ENCODE measurements at regions not wholly inside any gene's neighbourhood (a gene's known extent, or its start where the extent isn't known, plus 50 kb on each side); places are given as distances from the start of the nearest gene placed in this dataset.

DNA sequence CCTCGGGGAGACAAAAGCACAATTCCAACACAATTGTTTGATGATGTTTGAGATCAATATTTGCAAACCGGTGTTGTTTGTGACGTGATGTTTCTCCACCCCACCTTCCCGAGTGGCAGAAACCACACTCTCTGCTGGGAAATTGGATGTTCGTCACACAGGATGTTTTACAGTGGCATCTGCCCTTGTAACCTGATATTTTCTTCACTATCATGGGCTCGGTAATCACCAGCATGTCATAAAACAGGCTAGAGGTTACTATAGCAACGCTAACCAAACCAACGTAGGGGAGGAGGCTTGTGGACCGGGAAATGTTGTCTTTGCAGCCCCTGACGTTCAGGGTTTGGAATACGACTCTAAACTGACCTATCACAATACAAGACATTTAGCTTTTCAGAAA lies 454.5 kb downstream of the IRS2 start:
- no peaks in the 10 kb centered on the region for H4K20me1 ChIP-seq (ENCODE audit: insufficient read depth)
- POLR2A ChIA-PET (ENCODE audit: unreplicated experiment): interaction anchor here (0.6 kb wide), 1 partner anchor 23 kb away, joined by 3 read pairs; no protein-coding TSS in a partner anchor
- H3K27ac ChIP-seq: no peak overlapping the region
- H2AFZ ChIP-seq: no peak overlapping the region
- CTCF ChIA-PET: interaction anchor here (0.6 kb wide), 1 partner anchor 13 kb away, joined by 3 read pairs; no protein-coding TSS in a partner anchor
- no TSS peak for BruUV-seq (replicated peaks)
- H3K27me3 ChIP-seq (ENCODE audit: insufficient read depth, low read depth): no peaks in the 10 kb centered on the region
- no peak overlapping the region for H3K4me3 ChIP-seq
- DNase-seq: peak in 1 of 2 experiments; percentile 49
- peaks cover 23% of the 10 kb centered on the region for H3K4me1 ChIP-seq (replicated peaks; ENCODE audit: insufficient read depth)
- no peaks in the 10 kb centered on the region for H3K36me3 ChIP-seq (ENCODE audit: low read depth)
- TF ChIP-seq EZH2 (IDR thresholded peaks at IDR 0.05; ENCODE audit: low read depth): no peak
- TF ChIP-seq, protein P1, sequence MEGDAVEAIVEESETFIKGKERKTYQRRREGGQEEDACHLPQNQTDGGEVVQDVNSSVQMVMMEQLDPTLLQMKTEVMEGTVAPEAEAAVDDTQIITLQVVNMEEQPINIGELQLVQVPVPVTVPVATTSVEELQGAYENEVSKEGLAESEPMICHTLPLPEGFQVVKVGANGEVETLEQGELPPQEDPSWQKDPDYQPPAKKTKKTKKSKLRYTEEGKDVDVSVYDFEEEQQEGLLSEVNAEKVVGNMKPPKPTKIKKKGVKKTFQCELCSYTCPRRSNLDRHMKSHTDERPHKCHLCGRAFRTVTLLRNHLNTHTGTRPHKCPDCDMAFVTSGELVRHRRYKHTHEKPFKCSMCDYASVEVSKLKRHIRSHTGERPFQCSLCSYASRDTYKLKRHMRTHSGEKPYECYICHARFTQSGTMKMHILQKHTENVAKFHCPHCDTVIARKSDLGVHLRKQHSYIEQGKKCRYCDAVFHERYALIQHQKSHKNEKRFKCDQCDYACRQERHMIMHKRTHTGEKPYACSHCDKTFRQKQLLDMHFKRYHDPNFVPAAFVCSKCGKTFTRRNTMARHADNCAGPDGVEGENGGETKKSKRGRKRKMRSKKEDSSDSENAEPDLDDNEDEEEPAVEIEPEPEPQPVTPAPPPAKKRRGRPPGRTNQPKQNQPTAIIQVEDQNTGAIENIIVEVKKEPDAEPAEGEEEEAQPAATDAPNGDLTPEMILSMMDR (conservative IDR thresholded peaks at IDR 0.05): no peak
- H3K9me3 ChIP-seq (ENCODE audit: insufficient read depth, low read depth): no peaks in the 10 kb centered on the region
- H3F3A ChIP-seq (ENCODE audit: insufficient read depth, low read depth): 0 out of 2 replicates have a peak, but pooled peaks cover 6% of the 10 kb centered on the region
- no peaks in the 10 kb centered on the region for H3K9me2 ChIP-seq (ENCODE audit: insufficient read depth)
- no peaks in the 10 kb centered on the region for H3K79me2 ChIP-seq (ENCODE audit: low read depth)
- intact Hi-C loops (cut with micrococcal nuclease; ENCODE audit: unreplicated experiment): loop anchor here (5.0 to 10.0 kb wide), 4 partner anchors 413 to 793 kb away; no protein-coding TSS in a partner anchor
- H3K4me2 ChIP-seq: no peak overlapping the region

DNA sequence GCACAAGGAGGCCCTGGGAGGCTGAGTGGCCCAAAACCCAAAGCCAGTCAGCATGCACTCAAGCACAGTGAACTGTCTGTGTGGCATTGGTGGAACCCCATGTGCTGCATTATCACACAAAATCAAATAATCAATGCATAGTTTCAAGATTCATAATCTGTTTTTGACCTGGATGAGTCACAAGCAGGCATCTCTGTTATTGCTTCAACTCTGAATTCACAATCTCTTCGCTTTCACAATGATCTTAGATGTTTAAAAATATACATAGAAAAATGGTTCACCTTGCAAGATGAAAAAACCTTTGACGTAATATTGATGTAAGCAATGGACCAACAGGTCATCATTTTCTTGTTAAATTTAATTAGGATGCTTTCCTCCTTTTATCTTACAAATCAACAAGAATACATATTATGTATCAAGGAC lies 455.4 kb downstream of the IRS2 start:
- Histone ChIP-seq H3K27ac (no peak overlapping the region), H3K27me3 (ENCODE audit: insufficient read depth, low read depth) (no peaks in the 10 kb centered on the region), H3K79me2 (ENCODE audit: low read depth) (no peaks in the 10 kb centered on the region), H3K4me2 (no peak overlapping the region), H3K9me2 (ENCODE audit: insufficient read depth) (no peaks in the 10 kb centered on the region), H3K4me1 (replicated peaks; ENCODE audit: insufficient read depth) (peaks cover 15% of the 10 kb centered on the region), H3K4me3 (no peak overlapping the region), H3K9me3 (ENCODE audit: insufficient read depth, low read depth) (no peaks in the 10 kb centered on the region), H3F3A (ENCODE audit: insufficient read depth, low read depth) (no peaks in the 10 kb centered on the region), H4K20me1 (ENCODE audit: insufficient read depth) (no peaks in the 10 kb centered on the region), H3K36me3 (ENCODE audit: low read depth) (no peaks in the 10 kb centered on the region), H2AFZ (no peak overlapping the region)
- CTCF ChIA-PET: no interaction called here
- TF ChIP-seq, protein P1 (conservative IDR thresholded peaks at IDR 0.05): no peak
- no peak for TF ChIP-seq EZH2 (IDR thresholded peaks at IDR 0.05; ENCODE audit: low read depth)
- POLR2A ChIA-PET (ENCODE audit: unreplicated experiment): no interaction called here
- peak in 1 of 2 experiments; percentile 73 for DNase-seq
- no TSS peak for BruUV-seq (replicated peaks)
- intact Hi-C loops (cut with micrococcal nuclease; ENCODE audit: unreplicated experiment): loop anchor here (5.0 to 10.0 kb wide), 4 partner anchors 414 to 794 kb away; no protein-coding TSS in a partner anchor

DNA sequence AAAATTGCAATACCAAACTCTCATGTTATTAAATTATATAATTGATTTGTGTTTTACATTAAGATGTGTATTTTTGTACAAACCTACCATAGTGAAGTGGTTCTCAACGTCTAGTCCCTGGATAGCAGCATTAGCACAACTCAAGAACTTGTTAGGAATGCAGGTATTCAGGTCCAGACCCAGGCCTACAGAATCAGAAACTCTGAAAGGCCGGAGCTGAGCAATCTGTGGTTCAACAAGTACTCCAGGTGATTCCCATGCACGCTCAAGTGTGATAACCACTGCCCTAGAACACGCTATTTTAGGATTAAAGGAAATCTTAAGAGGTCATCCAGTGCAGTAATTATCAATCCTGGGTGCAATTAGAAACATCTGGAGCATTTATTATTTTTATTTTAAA lies 456.3 kb downstream of the IRS2 start:
- Histone ChIP-seq H3K27me3 (ENCODE audit: insufficient read depth, low read depth) (no peaks in the 10 kb centered on the region), H3K27ac (no peak overlapping the region), H3F3A (ENCODE audit: insufficient read depth, low read depth) (no peaks in the 10 kb centered on the region), H3K4me2 (no peak overlapping the region), H3K79me2 (ENCODE audit: low read depth) (no peaks in the 10 kb centered on the region), H2AFZ (no peak overlapping the region), H4K20me1 (ENCODE audit: insufficient read depth) (no peaks in the 10 kb centered on the region), H3K36me3 (ENCODE audit: low read depth) (no peaks in the 10 kb centered on the region), H3K4me1 (replicated peaks; ENCODE audit: insufficient read depth) (peaks cover 9% of the 10 kb centered on the region), H3K9me3 (ENCODE audit: insufficient read depth, low read depth) (no peaks in the 10 kb centered on the region), H3K9me2 (ENCODE audit: insufficient read depth) (no peaks in the 10 kb centered on the region), H3K4me3 (no peak overlapping the region)
- POLR2A ChIA-PET (ENCODE audit: unreplicated experiment): no interaction called here
- intact Hi-C loops (cut with micrococcal nuclease; ENCODE audit: unreplicated experiment): loop anchor here (5.0 to 10.0 kb wide), 4 partner anchors 413 to 795 kb away; no protein-coding TSS in a partner anchor
- CTCF ChIA-PET: no interaction called here
- DNase-seq: no peak
- no peak for TF ChIP-seq EZH2 (IDR thresholded peaks at IDR 0.05; ENCODE audit: low read depth)
- TF ChIP-seq, protein P1 (conservative IDR thresholded peaks at IDR 0.05): no peak
- BruUV-seq (replicated peaks): no TSS peak
